Mesenchymal stem cell (in vitro differentiated cells and primary cell): ENCODE measurements at regions not wholly inside any gene's neighbourhood (a gene's known extent, or its start where the extent isn't known, plus 50 kb on each side); places are given as distances from the start of the nearest gene placed in this dataset.

Experiments
- DNase-seq: peaks from one replicate; pipeline ENCODE4 v3.0.0-alpha.2; 2013
- H2AFZ ChIP-seq: one replicate; pipeline ENCODE4 v1.6.1; 2013; ENCODE audit warnings: low read depth, mild to moderate bottlenecking, control low read depth, inconsistent platforms, low read length, moderate library complexity
- H2AK5ac ChIP-seq: 2 replicates; pipeline ENCODE4 v1.6.1; 2013; ENCODE audit warnings: low read length, moderate library complexity, mild to moderate bottlenecking, inconsistent platforms; ENCODE audit not compliant: severe bottlenecking
- H2BK120ac ChIP-seq: one replicate; pipeline ENCODE4 v1.6.1; 2013; ENCODE audit warnings: low read depth, mild to moderate bottlenecking, inconsistent platforms, low read length, moderate library complexity
- H2BK12ac ChIP-seq, 2 experiments: one replicate each; pipeline ENCODE4 v1.6.1; 2013; ENCODE audit warnings: inconsistent platforms in 2 of 2, low read length in 2 of 2, mild to moderate bottlenecking in 2 of 2, moderate library complexity in 2 of 2, control low read depth in 1 of 2
- H2BK15ac ChIP-seq: one replicate; pipeline ENCODE4 v1.6.1; 2013; ENCODE audit warnings: mild to moderate bottlenecking, low read depth, inconsistent platforms; ENCODE audit not compliant: poor library complexity, severe bottlenecking
- H2BK5ac ChIP-seq: 2 replicates; pipeline ENCODE4 v1.6.1; 2013; ENCODE audit warnings: low read depth, mild to moderate bottlenecking, low read length, control low read depth, inconsistent platforms; ENCODE audit not compliant: poor library complexity, severe bottlenecking
- H3K14ac ChIP-seq, 2 experiments: one replicate each; pipeline ENCODE4 v1.6.1; 2013; ENCODE audit warnings: inconsistent platforms in 2 of 2, low read length in 2 of 2, control low read depth in 1 of 2, mild to moderate bottlenecking in 1 of 2, moderate library complexity in 1 of 2
- H3K18ac ChIP-seq, 2 experiments: one replicate each; pipeline ENCODE4 v1.6.1; 2013; ENCODE audit warnings: inconsistent platforms in 2 of 2, low read length in 2 of 2, control low read depth in 1 of 2, low read depth in 1 of 2, mild to moderate bottlenecking in 1 of 2
- H3K23ac ChIP-seq, 2 experiments: one replicate each; pipeline ENCODE4 v1.6.1; 2013; ENCODE audit warnings: inconsistent platforms in 2 of 2, low read length in 2 of 2, mild to moderate bottlenecking in 2 of 2, moderate library complexity in 2 of 2, control low read depth in 1 of 2
- H3K27ac ChIP-seq: 2 replicates; pipeline ENCODE4 v1.5.1; 2013; ENCODE audit warnings: mild to moderate bottlenecking, moderate library complexity, low read length, control low read depth, inconsistent platforms; ENCODE audit not compliant: poor library complexity, severe bottlenecking
- H3K27me3 ChIP-seq, 2 experiments: 2 replicates each; pipeline versions ENCODE4 v1.6.1 to v1.7.0; 2013; ENCODE audit warnings: low read length in 2 of 2, mild to moderate bottlenecking in 2 of 2, moderate library complexity in 2 of 2, control low read depth in 1 of 2, inconsistent platforms in 1 of 2; ENCODE audit not compliant: control insufficient read depth in 1 of 2, insufficient read depth in 1 of 2
- H3K36me3 ChIP-seq, 2 experiments: 2 replicates each; pipeline versions ENCODE4 v1.6.1 to v1.7.0; 2013; ENCODE audit warnings: low read length in 2 of 2, control low read depth in 1 of 2, inconsistent platforms in 1 of 2, low read depth in 1 of 2, mild to moderate bottlenecking in 1 of 2; ENCODE audit not compliant: insufficient read depth in 2 of 2, control insufficient read depth in 1 of 2
- H3K4ac ChIP-seq, 2 experiments: one replicate each; pipeline ENCODE4 v1.6.1; 2013; ENCODE audit warnings: inconsistent platforms in 2 of 2, low read length in 2 of 2, mild to moderate bottlenecking in 2 of 2, moderate library complexity in 2 of 2, control low read depth in 1 of 2, low read depth in 1 of 2
- H3K4me1 ChIP-seq: 2 replicates; pipeline ENCODE4 v1.6.1; 2013; ENCODE audit warnings: low read depth, low read length, control low read depth; ENCODE audit not compliant: control insufficient read depth, insufficient read depth
- H3K4me2 ChIP-seq: 2 replicates; pipeline ENCODE4 v1.6.1; 2013; ENCODE audit warnings: low read length, mild to moderate bottlenecking, inconsistent platforms; ENCODE audit not compliant: poor library complexity, severe bottlenecking
- H3K4me3 ChIP-seq, 2 experiments: 2 replicates each; pipeline versions ENCODE4 v1.5.1 to v1.7.0; 2013; ENCODE audit warnings: low read length in 2 of 2, mild to moderate bottlenecking in 2 of 2, control low read depth in 1 of 2, low read depth in 1 of 2; ENCODE audit not compliant: insufficient read depth in 1 of 2
- H3K79me1 ChIP-seq: replicated peaks from 2 replicates; pipeline ENCODE4 v1.6.1; 2013; ENCODE audit warnings: mild to moderate bottlenecking, control low read depth, low read length, inconsistent platforms; ENCODE audit not compliant: poor library complexity, severe bottlenecking
- H3K9ac ChIP-seq: 2 replicates; pipeline ENCODE4 v1.7.0; 2013; ENCODE audit warnings: mild to moderate bottlenecking, low read length, moderate library complexity
- H3K9me3 ChIP-seq: 2 replicates; pipeline ENCODE4 v1.7.0; 2013; ENCODE audit warnings: mild to moderate bottlenecking, low read length; ENCODE audit not compliant: control insufficient read depth
- H4K8ac ChIP-seq: one replicate; pipeline ENCODE4 v1.6.1; 2013; ENCODE audit warnings: inconsistent platforms, mild to moderate bottlenecking, low read length, moderate library complexity
- H4K91ac ChIP-seq: one replicate; pipeline ENCODE4 v1.6.1; 2013; ENCODE audit warnings: mild to moderate bottlenecking, low read length, inconsistent platforms
- WGBS: methylation state at CpG from one replicate; pipeline ENCODE4 v1.1.7; 2013; ENCODE audit warnings: mixed read lengths; 5-methylcytosine and 5-hydroxymethylcytosine counted together

DNA sequence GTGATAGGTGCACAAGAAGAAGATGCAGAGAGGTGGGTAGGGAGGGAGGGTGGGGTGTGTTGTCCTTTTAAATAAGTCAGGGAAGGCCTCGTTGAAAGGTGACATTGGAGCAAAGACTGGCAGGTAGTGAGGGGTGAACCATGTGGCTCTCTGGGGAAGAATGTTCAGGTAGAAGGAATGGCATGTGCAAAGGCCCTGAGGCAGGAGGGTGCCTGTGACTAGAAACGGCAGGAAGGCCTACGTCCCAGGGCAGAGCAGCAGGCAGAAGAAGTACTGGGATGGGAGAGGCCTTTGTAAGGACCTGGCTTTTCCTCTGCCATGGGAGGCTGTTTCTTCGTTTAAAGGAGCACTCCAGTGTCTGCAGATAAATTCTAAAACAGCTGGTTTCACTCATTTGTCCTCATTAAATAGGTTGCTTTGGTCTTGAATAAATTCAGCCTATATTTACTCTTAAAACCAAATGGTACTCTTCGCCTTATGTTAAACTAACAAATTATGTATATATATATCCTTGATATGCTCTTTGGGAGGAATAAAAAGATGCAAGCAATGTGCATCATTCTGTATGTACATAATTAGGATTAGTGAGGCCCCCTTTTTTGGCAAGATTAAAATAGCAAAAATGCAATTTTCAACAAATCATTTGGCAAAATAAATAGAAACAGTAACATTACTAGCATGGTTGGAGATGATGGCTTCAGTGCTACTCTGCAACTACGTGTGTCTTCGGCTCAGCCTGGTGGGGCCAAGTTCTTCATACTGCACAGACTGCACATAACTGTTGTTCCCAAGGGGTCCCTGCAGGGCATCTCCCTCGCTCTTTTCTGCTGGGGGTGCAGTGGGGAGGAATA lies 151.4 kb downstream of the KLF13 start:
- 86% methylated on average over 6 of the region's 8 CpGs for whole genome bisulfite sequencing
- DNase-seq, result no peak
- H3K18ac ChIP-seq, result no peak overlapping the region

DNA sequence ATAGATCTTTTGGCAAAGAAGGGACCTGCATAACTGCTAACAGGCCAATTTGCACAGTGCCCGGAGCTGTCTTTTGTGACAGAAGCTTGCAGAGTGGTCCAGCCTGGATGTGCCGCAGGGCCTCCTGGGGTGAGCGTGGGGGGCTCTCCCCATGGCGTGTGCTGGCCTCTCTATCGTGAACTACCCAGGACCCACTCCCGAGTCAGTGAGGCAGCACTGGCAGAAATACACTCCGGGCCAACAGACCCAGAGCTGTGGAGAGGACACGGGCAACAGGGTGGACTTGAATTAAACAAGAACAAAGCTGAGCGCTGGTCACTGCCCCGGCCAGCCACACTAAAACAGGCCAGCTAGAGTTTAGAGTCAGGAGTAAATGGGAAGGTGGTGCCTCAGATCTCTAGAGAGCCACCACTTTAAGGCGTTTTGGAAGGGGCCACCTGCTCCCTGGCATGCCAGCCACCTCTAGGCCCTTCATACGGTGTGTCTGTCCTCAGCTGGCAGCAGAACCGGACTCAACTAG lies 152.1 kb downstream of the KLF13 start:
- Histone ChIP-seq H3K27me3 (peaks cover 17 to 26% of the 10 kb centered on the region in 2 experiments), H3K27ac (no peak overlapping the region), H3K4me3 (no peak overlapping the region), H3K23ac (no peak overlapping the region), H4K8ac (no peak overlapping the region), H3K4me2 (no peak overlapping the region), H3K79me1 (no peaks in the 10 kb centered on the region), H3K4me1 (peaks cover 5% of the 10 kb centered on the region), H3K9ac (no peak overlapping the region), H3K18ac (no peak overlapping the region), H3K4ac (no peak overlapping the region), H2AFZ (no peak overlapping the region), H3K36me3 (no peaks in the 10 kb centered on the region), H2AK5ac (no peak overlapping the region), H2BK12ac (no peak overlapping the region), H2BK5ac (no peak overlapping the region), H3K9me3 (no peaks in the 10 kb centered on the region), H2BK15ac (no peak overlapping the region), H2BK120ac (no peak overlapping the region), H3K14ac (no peak overlapping the region), H4K91ac (no peak overlapping the region)
- no peak for DNase-seq
- WGBS, result 88% methylated on average over 13 of the region's 13 CpGs

More for the DNA sequence above, 151.4 kb downstream of the KLF13 start:
- Histone ChIP-seq H3K27me3 (peaks cover 17 to 26% of the 10 kb centered on the region in 2 experiments), H3K9me3 (no peaks in the 10 kb centered on the region), H2BK5ac (no peak overlapping the region), H3K4me2 (no peak overlapping the region), H3K14ac (no peak overlapping the region), H3K27ac (no peak overlapping the region), H3K79me1 (no peaks in the 10 kb centered on the region), H4K8ac (no peak overlapping the region), H2BK15ac (no peak overlapping the region), H2AFZ (no peak overlapping the region), H4K91ac (no peak overlapping the region), H3K4ac (no peak overlapping the region), H2BK120ac (no peak overlapping the region), H3K4me3 (no peak overlapping the region), H2BK12ac (no peak overlapping the region), H3K9ac (no peak overlapping the region), H3K36me3 (no peaks in the 10 kb centered on the region), H3K23ac (no peak overlapping the region), H2AK5ac (no peak overlapping the region), H3K4me1 (peaks cover under 1% of the 10 kb centered on the region)

DNA sequence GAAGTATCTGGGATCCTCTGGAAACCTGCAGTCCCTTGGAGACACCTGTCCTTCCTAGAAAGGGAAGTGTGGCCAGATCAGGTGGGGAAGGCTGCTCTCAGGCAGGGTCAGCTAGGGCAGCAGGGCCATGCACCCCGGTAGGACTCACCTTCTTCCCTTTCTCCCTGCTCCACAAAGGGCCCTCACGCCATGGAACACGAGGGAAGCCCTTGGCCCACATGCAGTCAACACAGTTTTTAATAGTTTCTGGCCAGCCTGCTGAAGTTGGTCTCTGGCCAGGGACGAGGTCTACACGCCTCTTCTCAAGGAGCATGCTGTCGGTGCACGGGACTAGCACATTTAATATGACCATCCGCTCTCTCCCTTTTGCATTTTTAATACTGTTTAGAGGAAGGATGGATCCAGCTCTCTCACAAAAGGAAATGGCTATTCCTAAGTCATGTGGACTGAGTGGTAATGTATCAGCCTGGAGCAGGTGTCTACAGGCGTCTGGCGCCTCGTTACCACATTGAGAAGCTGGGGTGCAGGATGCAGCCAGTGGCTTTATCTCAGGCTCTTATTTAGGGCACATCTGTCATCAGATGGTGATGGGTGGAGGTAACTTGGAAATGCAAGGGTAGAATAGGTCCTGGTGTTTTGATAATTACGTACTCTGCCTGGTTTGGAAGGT lies 153.9 kb downstream of the KLF13 start:
- H2AK5ac ChIP-seq, result no peak overlapping the region
- H3K18ac ChIP-seq, result no peak overlapping the region
- no peaks in the 10 kb centered on the region for H3K9me3 ChIP-seq
- no peak overlapping the region for H2BK12ac ChIP-seq
- no peak overlapping the region for H3K14ac ChIP-seq
- no peak overlapping the region for H3K23ac ChIP-seq
- H2BK120ac ChIP-seq, result no peak overlapping the region
- peaks cover 7% of the 10 kb centered on the region for H3K4me1 ChIP-seq
- no peak overlapping the region for H3K4me2 ChIP-seq
- no peak overlapping the region for H3K9ac ChIP-seq
- no peaks in the 10 kb centered on the region for H3K36me3 ChIP-seq
- H3K79me1 ChIP-seq, result no peaks in the 10 kb centered on the region
- no peak overlapping the region for H2BK15ac ChIP-seq
- no peak overlapping the region for H3K4ac ChIP-seq
- no peak for DNase-seq
- H4K91ac ChIP-seq, result no peak overlapping the region
- no peak overlapping the region for H2AFZ ChIP-seq
- no peak overlapping the region for H3K4me3 ChIP-seq
- peaks cover 17 to 43% of the 10 kb centered on the region in 2 experiments for H3K27me3 ChIP-seq
- H2BK5ac ChIP-seq, result no peak overlapping the region
- 87% methylated on average over 9 of the region's 12 CpGs for WGBS
- H3K27ac ChIP-seq, result no peak overlapping the region
- H4K8ac ChIP-seq, result no peak overlapping the region

DNA sequence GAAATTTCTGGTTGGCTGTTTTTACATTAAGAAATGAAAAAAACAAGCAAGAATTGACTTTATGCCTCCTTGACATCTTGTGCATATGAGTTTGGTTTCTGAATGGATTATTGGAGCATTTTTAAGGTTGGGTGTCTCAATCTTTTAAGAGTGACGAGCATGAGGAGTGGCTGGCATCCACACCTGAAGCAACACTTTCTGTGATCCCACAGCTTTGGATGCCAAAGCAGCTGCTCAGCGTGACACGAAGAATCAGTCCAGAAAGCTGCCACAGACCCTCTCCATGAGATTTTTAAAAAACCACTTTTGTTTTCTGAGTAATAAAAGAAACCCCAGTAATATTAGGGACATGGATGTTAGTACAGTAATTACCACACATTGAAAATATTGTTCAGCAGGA lies 154.5 kb downstream of the KLF13 start:
- 87% methylated on average over 3 of the region's 3 CpGs for WGBS
- H3K9me3 ChIP-seq, result no peaks in the 10 kb centered on the region

More for the DNA sequence above, 154.5 kb downstream of the KLF13 start:
- H3K14ac ChIP-seq, result no peak overlapping the region
- no peak overlapping the region for H4K91ac ChIP-seq
- no peak overlapping the region for H3K4ac ChIP-seq
- peaks cover 7% of the 10 kb centered on the region for H3K4me1 ChIP-seq
- H2BK5ac ChIP-seq, result no peak overlapping the region
- no peak overlapping the region for H3K18ac ChIP-seq
- no peak for DNase-seq
- no peak overlapping the region for H3K9ac ChIP-seq
- no peak overlapping the region for H3K4me3 ChIP-seq
- H3K27ac ChIP-seq, result no peak overlapping the region
- H2BK15ac ChIP-seq, result no peak overlapping the region
- H2AFZ ChIP-seq, result no peak overlapping the region
- no peak overlapping the region for H2BK12ac ChIP-seq
- no peak overlapping the region for H2AK5ac ChIP-seq
- no peaks in the 10 kb centered on the region for H3K79me1 ChIP-seq
- no peak overlapping the region for H4K8ac ChIP-seq
- H3K4me2 ChIP-seq, result no peak overlapping the region
- no peak overlapping the region for H2BK120ac ChIP-seq
- H3K27me3 ChIP-seq, result peaks cover 17 to 49% of the 10 kb centered on the region in 2 experiments
- peaks cover 0 to 2% of the 10 kb centered on the region in 2 experiments for H3K36me3 ChIP-seq
- no peak overlapping the region for H3K23ac ChIP-seq
